ENCODE measurements at regions not wholly inside any gene's neighbourhood (a gene's known extent, or its start where the extent isn't known, plus 50 kb on each side); places are given as distances from the start of the nearest gene placed in this dataset.
"Not testable (repeated sequence)": the region's sequence is repeated elsewhere in the genome, so short reads cannot be mapped to it uniquely, and the experiment has no call there.

DNA sequence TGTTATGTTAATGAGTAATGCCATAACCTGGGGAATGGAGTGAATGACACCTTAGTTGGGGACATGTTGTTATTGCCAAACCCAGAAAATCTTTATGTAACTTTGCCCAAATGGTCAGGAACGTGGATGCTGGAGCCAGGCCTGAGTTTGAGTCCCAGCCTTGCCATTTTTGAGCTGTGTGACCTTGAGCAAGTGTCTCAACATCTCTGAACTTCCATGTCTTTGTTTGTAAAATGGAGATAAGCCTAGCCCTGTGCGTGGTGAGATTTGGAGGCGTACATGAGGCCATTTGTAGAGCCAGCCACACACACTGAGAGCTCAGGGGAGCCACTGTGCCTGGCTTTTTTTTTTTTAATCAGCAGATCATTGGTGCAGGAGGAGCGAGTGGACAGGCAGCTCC lies 247.3 kb downstream of the FOXL1 start:
- DNase-seq (ENCODE audit: low read depth in 1 of 2, low spot score in 1 of 2): no peak

GRCh38 chr16:86826941-86827340 lies 248.6 kb downstream of the FOXL1 start:
- DNase-seq (ENCODE audit: low read depth in 1 of 2, low spot score in 1 of 2): no peak

GRCh38 chr16:86827521-86827920 lies 249.2 kb downstream of the FOXL1 start:
- DNase-seq (ENCODE audit: low read depth in 1 of 2, low spot score in 1 of 2): no peak

DNA sequence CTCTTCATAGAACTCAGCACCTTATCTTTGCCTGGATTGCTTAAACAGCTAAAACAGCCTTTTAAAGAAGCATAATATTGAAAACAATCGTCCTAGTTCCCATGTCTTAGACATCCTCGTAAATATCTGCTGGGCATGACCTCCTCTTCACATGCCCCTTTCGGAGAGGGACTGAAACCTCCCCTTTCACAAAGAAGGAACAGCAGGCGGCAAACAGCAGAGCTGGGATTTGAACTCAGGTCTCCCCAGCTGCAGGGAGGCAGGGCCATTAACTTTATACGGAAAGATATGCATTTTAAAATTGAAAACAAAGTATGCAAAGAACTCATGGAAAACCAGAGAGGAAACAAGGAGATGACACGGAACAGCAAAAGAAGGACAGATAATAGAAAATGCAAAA lies 249.9 kb downstream of the FOXL1 start:
- no peak for DNase-seq (ENCODE audit: low read depth in 1 of 2, low spot score in 1 of 2)

DNA sequence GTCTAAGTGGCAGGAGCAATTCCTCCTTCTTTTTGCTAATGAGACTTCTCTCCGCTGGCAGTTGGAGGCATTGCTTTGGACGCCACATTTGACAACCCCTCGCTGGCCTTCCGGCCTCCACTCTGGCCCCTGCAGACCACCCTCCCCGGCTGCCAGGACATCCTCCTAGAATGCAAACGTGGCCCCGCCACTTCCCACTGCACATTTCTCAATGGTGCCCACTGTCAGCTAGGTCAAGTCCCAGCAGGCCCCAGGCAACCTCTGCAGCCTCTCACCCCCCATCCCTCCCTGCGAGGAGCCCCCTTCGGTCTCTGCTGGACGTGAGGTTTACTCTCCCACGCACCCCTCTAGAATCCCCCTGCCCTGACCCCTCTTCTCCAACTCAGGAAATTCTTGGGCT lies 250.3 kb downstream of the FOXL1 start:
- DNase-seq (ENCODE audit: low read depth in 1 of 2, low spot score in 1 of 2): no peak

DNA sequence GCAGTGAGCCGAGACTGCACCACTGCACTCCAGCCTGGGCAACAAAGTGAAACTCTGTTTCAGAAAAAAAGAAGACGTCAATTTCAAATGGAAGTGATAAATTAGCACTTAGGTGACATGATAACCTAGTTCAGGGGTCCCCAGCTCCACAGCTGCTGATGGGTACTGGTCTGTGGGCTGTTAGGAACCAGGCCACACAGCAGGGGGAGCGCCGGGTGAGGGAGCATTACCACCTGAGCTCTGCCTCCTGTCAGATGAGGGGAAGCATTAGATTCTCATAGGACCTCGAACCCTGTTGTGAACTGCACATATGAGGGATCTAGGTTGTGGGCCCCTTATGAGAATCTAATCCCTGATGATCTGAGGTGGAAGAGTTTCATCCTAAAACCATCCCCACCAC lies 253.0 kb downstream of the FOXL1 start:
- no peak for DNase-seq (ENCODE audit: low read depth in 1 of 2, low spot score in 1 of 2)

DNA sequence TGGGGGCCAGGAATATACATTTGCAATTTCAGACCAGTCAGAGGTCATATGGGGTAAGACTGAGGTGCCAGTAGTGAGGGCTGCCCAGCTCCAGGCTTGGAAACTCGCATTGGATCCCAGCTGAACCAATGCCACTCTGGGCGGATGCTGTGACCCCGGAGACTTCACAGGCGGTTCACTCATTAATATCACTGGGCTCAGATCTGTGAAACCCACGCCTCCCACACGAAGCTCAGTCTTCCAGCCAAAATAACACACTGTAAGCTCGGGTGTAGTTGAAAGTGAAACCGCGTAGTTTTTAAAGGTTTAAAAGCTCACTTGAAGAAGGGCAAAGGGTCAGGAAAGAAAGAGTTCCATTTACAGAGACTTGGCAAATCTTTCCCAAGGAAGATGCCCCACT lies 254.8 kb downstream of the FOXL1 start:
- DNase-seq (ENCODE audit: low read depth in 1 of 2, low spot score in 1 of 2): no peak

DNA sequence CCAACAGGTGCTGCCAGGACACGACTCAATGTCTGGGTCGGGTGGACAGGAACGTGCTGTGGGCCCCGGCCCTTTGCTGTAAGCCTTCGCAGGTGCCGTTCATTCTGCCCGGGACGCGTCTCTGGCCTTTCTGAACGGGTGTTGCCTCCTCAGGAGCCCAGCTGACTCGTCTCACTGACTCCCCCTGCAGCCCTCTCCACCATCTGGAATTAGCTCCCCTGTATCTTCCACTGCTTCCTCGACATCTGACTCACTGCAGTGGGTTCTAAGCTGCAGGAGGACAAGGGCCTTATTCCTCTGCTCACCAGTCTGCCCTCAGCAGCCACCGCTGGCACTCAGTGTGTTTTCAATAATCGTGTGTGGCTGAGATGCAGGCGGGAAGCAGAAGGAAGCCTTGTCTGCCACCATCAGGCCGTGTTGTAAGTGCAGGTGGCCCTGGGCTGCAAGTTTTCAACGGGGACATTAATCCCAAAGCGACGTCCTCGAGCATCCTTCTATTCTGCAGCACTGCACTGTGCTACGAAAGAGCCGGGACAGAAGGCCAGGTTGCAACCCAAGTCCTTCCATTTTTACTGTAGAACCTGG lies 256.2 kb downstream of the FOXL1 start:
- DNase-seq (ENCODE audit: low read depth in 1 of 2, low spot score in 1 of 2): no peak

DNA sequence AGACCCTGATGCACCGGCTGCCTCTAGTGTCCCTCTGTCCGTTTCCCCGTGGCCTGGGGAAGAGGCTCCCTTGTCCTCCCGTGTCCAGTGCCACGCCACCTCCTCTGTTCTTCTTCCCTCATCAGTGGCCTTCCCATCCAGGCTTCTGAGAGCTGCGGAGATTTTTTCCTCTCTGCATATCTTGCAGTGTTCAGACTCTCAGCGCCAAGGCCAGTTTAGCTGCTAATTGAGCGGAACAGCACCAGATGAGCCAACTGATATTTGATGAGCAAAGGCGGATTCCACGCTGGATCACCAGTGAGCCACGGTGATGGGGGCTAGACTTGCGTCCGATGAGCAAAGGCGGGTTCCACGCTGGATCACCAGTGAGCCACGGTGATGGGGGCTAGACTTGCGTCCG lies 257.6 kb downstream of the FOXL1 start:
- DNase-seq (ENCODE audit: low read depth in 1 of 2, low spot score in 1 of 2): no peak

DNA sequence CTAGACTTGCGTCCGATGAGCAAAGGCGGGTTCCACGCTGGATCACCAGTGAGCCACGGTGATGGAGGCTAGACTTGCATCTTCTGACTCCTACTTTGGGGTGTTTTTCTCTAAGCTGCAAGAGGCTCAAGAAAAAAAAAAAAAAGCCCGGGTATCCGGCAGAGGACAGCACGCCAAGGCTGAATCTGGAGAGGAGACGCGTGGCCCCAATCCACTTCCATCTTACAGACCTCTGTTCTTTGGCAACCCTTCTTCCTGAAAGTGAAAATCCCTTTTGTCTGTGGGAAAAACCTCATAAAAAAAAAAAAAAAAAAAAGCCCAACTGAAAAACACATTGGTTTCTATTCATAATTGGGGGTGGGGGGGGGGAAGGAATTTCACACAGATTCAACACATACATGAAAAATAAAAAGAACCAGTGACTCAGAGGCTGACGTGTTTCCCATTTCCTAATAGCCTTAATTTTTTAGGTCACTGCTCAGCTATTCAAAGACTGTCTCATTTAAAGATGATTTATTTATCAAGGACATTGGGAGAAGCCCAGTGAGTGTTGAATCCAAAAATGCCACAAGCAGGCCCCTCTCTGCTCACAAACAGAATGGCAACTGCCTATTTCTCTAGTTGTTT lies 258.3 kb downstream of the FOXL1 start:
- no peak for DNase-seq (ENCODE audit: low read depth in 1 of 2, low spot score in 1 of 2)

DNA sequence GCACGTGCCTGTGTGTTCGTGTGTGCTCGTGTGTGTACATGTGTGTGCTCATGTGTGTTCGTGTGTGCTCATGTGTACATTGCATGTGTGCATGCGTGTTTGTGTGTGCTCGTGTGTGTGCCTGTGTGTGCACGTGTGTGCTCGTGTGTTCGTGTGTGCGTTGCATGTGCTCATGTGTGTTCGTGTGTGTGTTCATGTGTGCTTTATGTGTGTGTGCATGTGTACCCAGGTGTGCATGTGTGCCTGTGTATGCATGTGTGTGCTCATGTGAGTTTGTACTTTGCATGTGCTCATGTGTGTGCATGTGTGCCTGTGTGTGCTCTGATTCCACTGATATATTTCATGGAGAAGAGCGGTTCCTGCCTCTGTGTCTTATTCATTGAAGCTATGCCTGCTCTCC lies 265.5 kb downstream of the FOXL1 start:
- no peak for DNase-seq (ENCODE audit: low read depth in 1 of 2, low spot score in 1 of 2)

GRCh38 chr16:86844695-86845094 lies 266.3 kb downstream of the FOXL1 start:
- DNase-seq (ENCODE audit: low read depth in 1 of 2, low spot score in 1 of 2): no peak

GRCh38 chr16:86846136-86846535 lies 267.8 kb downstream of the FOXL1 start:
- no peak for DNase-seq (ENCODE audit: low read depth in 1 of 2, low spot score in 1 of 2)

DNA sequence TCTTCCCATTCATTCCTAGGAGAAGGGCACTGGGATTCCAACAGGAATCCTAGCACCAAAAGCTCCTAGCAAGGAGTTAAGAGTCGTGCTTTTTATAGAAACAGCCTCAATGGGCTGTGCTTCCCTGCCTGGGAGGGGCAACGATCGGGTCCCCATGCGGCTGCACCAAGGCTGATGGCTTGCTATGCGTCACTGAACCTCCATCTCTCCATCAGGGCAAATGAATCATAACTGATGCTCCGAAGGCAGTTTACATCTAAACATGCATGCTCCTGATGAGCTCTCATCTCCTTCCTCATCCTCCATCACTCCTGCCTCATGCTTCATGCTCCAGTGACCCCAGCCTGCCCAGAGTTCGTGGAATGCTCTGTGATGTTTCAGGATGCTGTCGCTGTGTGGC lies 270.5 kb downstream of the FOXL1 start:
- no peak for DNase-seq (ENCODE audit: low read depth in 1 of 2, low spot score in 1 of 2)

GRCh38 chr16:86850670-86851069 lies 272.3 kb downstream of the FOXL1 start:
- no peak for DNase-seq (ENCODE audit: low read depth in 1 of 2, low spot score in 1 of 2)

GRCh38 chr16:86852135-86852534 lies 273.8 kb downstream of the FOXL1 start:
- DNase-seq (ENCODE audit: low read depth in 1 of 2, low spot score in 1 of 2): no peak

- no peak for DNase-seq (ENCODE audit: low read depth in 1 of 2, low spot score in 1 of 2)
Observed at GRCh38 chr16:86854058-86854621, 275.8 kb downstream of the FOXL1 start.

- DNase-seq (ENCODE audit: low read depth in 1 of 2, low spot score in 1 of 2): no peak
Observed at GRCh38 chr16:86854626-86855294, 276.4 kb downstream of the FOXL1 start.

- no peak for DNase-seq (ENCODE audit: low read depth in 1 of 2, low spot score in 1 of 2)
Observed at GRCh38 chr16:86856946-86857586, 278.7 kb downstream of the FOXL1 start.

GRCh38 chr16:86857807-86858206 lies 279.5 kb downstream of the FOXL1 start:
- no peak for DNase-seq (ENCODE audit: low read depth in 1 of 2, low spot score in 1 of 2)

- DNase-seq (ENCODE audit: low read depth in 1 of 2, low spot score in 1 of 2): no peak
Observed at GRCh38 chr16:86858501-86858900, 280.2 kb downstream of the FOXL1 start.

- DNase-seq (ENCODE audit: low read depth in 1 of 2, low spot score in 1 of 2): not testable (repeated sequence)
Observed at GRCh38 chr16:86861270-86861858, 283.0 kb downstream of the FOXL1 start.
